Esophagus squamous epithelium (tissue), 4 donors: ENCODE measurements at regions not wholly inside any gene's neighbourhood (a gene's known extent, or its start where the extent isn't known, plus 50 kb on each side); places are given as distances from the start of the nearest gene placed in this dataset.

Experiments used
- CTCF ChIP-seq, 6 experiments: fragments of 450-650 bp in 4 of 6; fragments of 200-600 bp in 2 of 6; sonication (generic) in 2 of 6; IDR thresholded peaks; one replicate each; pipeline ENCODE4 v1.5.1; 2016 to 2019; ENCODE audit warnings: antibody characterized with exemption in 6 of 6, mild to moderate bottlenecking in 4 of 6, moderate library complexity in 4 of 6
- POLR2A ChIP-seq, 4 donors: fragments of 450-650 bp; IDR thresholded peaks; one replicate each; pipeline ENCODE4 v1.6.1; 2017; ENCODE audit warnings: antibody characterized with exemption in 4 of 4, mild to moderate bottlenecking in 4 of 4, moderate library complexity in 3 of 4

GRCh38 chr2:136439064-136439676 lies 321.2 kb upstream of the CXCR4 start:
- TF ChIP-seq CTCF (IDR thresholded peaks at IDR 0.05) (no peak), POLR2A (IDR thresholded peaks at IDR 0.05) (no peak)
